ENCODE measurements at regions not wholly inside any gene's neighbourhood (a gene's known extent, or its start where the extent isn't known, plus 50 kb on each side); places are given as distances from the start of the nearest gene placed in this dataset.

- TF ChIP-seq CTCF (IDR thresholded peaks at IDR 0.05; ENCODE audit: low read depth, low read length, poor library complexity, severe bottlenecking), result no peak
- TF ChIP-seq EZH2phosphoT487 (IDR thresholded peaks at IDR 0.05; ENCODE audit: borderline replicate concordance, low read length), result no peak
These were observed 124.8 kb downstream of the BDH1 start for GRCh38 chr3:197430934-197431333.
